HEK293 (cell line): ENCODE measurements at regions not wholly inside any gene's neighbourhood (a gene's known extent, or its start where the extent isn't known, plus 50 kb on each side); places are given as distances from the start of the nearest gene placed in this dataset.

Source experiments
- CTCF ChIA-PET: fragments of 350-600 bp; formaldehyde crosslinking; extraction: SDS; loops from one replicate; lab custom pipeline; 2021; ENCODE audit warnings: antibody characterized with exemption; lab: Yijun Ruan, JAX
- POLR2A ChIA-PET: fragments of 300-600 bp; formaldehyde crosslinking; extraction: SDS; loops from one replicate; lab custom pipeline; 2020; ENCODE audit warnings: antibody characterized with exemption, inconsistent platforms; lab: Yijun Ruan, JAX
- H3K27ac ChIP-seq: fragments of 200-500 bp; sonication (Bioruptor generic); 2 replicates; pipeline ENCODE4 v1.5.1; 2014; ENCODE audit warnings: low read depth, low read length, control low read depth, inconsistent platforms; ENCODE audit errors: extremely low read depth
- H3K36me3 ChIP-seq, 2 experiments: fragments of 200-500 bp in 1 of 2; sonication (Bioruptor generic) in 1 of 2; 1 replicate in 1 of 2; 2 replicates in 1 of 2; pipeline ENCODE4 v1.5.1; 2014 to 2017; ENCODE audit warnings: inconsistent platforms in 2 of 2, low read length in 2 of 2; ENCODE audit not compliant: control insufficient read depth in 2 of 2, insufficient read depth in 1 of 2
- H3K4me1 ChIP-seq: fragments of 200-500 bp; sonication (Bioruptor generic); 2 replicates; pipeline ENCODE4 v1.5.1; 2014; ENCODE audit warnings: mild to moderate bottlenecking, low read length, inconsistent platforms; ENCODE audit not compliant: control insufficient read depth, insufficient read depth
- H3K4me3 ChIP-seq: 2 replicates; pipeline ENCODE4 v1.5.1; 2011; ENCODE audit warnings: low read depth, mild to moderate bottlenecking, control low read depth, low read length, moderate library complexity
- H3K9me3 ChIP-seq: fragments of 200-500 bp; sonication (Bioruptor generic); 2 replicates; pipeline ENCODE4 v1.5.1; 2014; ENCODE audit warnings: low read depth, low read length, inconsistent platforms; ENCODE audit not compliant: control insufficient read depth, insufficient read depth
- HOXD13 ChIP-seq: sonication (generic); formaldehyde crosslinking; IDR thresholded peaks from 2 replicates; pipeline ENCODE4 v1.8.0; 2022; ENCODE audit warnings: missing genetic modification reagents, borderline replicate concordance
- PRDM1 ChIP-seq: fragments of 450-650 bp; formaldehyde crosslinking; IDR thresholded peaks from 2 replicates; pipeline ENCODE4; 2016; ENCODE audit warnings: missing biosample characterization, missing genetic modification characterization
- ZEB2 ChIP-seq: fragments of 450-650 bp; formaldehyde crosslinking; IDR thresholded peaks from 2 replicates; pipeline ENCODE4 v1.5.1; 2016; ENCODE audit warnings: missing biosample characterization, missing genetic modification characterization
- ZNF114 ChIP-seq: fragments of 450-650 bp; formaldehyde crosslinking; IDR thresholded peaks from 2 replicates; pipeline ENCODE4 v1.5.0; 2017; ENCODE audit warnings: missing biosample characterization, missing genetic modification characterization
- ZNF132 ChIP-seq: fragments of 450-650 bp; formaldehyde crosslinking; IDR thresholded peaks from 2 replicates; pipeline ENCODE4 v1.5.1; 2017; ENCODE audit warnings: missing biosample characterization, missing genetic modification characterization, borderline replicate concordance
- ZNF16 ChIP-seq: fragments of 450-650 bp; formaldehyde crosslinking; IDR thresholded peaks from 2 replicates; pipeline ENCODE4 v1.5.1; 2016; ENCODE audit warnings: low read depth, missing biosample characterization, missing genetic modification characterization
- ZNF280D ChIP-seq: fragments of 450-650 bp; formaldehyde crosslinking; IDR thresholded peaks from 2 replicates; pipeline ENCODE4 v1.5.1; 2016; ENCODE audit warnings: missing biosample characterization, missing genetic modification characterization
- ZNF341 ChIP-seq: fragments of 450-650 bp; formaldehyde crosslinking; IDR thresholded peaks from 2 replicates; pipeline ENCODE4; 2016; ENCODE audit warnings: low read depth, missing biosample characterization, missing genetic modification characterization
- ZNF350 ChIP-seq: fragments of 450-650 bp; formaldehyde crosslinking; IDR thresholded peaks from 2 replicates; pipeline ENCODE4 v1.5.0; 2017; ENCODE audit warnings: missing biosample characterization, mild to moderate bottlenecking, missing genetic modification characterization
- ZNF404 ChIP-seq: fragments of 450-650 bp; formaldehyde crosslinking; IDR thresholded peaks from 2 replicates; pipeline ENCODE4 v1.5.1; 2017; ENCODE audit warnings: missing biosample characterization, missing genetic modification characterization
- ZNF548 ChIP-seq: fragments of 450-650 bp; formaldehyde crosslinking; IDR thresholded peaks from 2 replicates; pipeline ENCODE4 v1.5.1; 2016; ENCODE audit warnings: missing biosample characterization, missing genetic modification characterization
- ZNF626 ChIP-seq: fragments of 450-650 bp; sonication (Bioruptor Pico); formaldehyde crosslinking; IDR thresholded peaks from 2 replicates; pipeline ENCODE4 v1.5.1; 2018; ENCODE audit warnings: missing biosample characterization, missing genetic modification characterization, inconsistent platforms
- ZNF701 ChIP-seq: fragments of 450-650 bp; formaldehyde crosslinking; IDR thresholded peaks from 2 replicates; pipeline ENCODE4 v1.5.1; 2016; ENCODE audit warnings: missing biosample characterization, missing genetic modification characterization
- ZNF747 ChIP-seq: fragments of 450-650 bp; formaldehyde crosslinking; IDR thresholded peaks from 2 replicates; pipeline ENCODE4 v1.5.1; 2016; ENCODE audit warnings: missing biosample characterization, missing genetic modification characterization
- ZNF785 ChIP-seq: fragments of 450-650 bp; formaldehyde crosslinking; IDR thresholded peaks from 2 replicates; pipeline ENCODE4 v1.5.1; 2016; ENCODE audit warnings: missing biosample characterization, missing genetic modification characterization
- ZXDB ChIP-seq: fragments of 450-650 bp; formaldehyde crosslinking; IDR thresholded peaks from 2 replicates; pipeline ENCODE4 v1.5.1; 2016; ENCODE audit warnings: missing biosample characterization, missing genetic modification characterization
- TF ChIP-seq, protein P1 (sequence below): fragments of 450-650 bp; formaldehyde crosslinking; IDR thresholded peaks from 2 replicates; pipeline ENCODE4 v1.5.1; 2017; ENCODE audit warnings: missing biosample characterization, mild to moderate bottlenecking, missing genetic modification characterization, moderate library complexity
- TF ChIP-seq, protein P2 (sequence below): fragments of 450-650 bp; formaldehyde crosslinking; optimal IDR thresholded peaks from 2 replicates; pipeline ENCODE3; 2016; ENCODE audit warnings: missing biosample characterization, mild to moderate bottlenecking, missing genetic modification characterization
- TF ChIP-seq, protein P3 (sequence below): fragments of 450-650 bp; formaldehyde crosslinking; IDR thresholded peaks from 2 replicates; pipeline ENCODE4 v1.5.0; 2017; ENCODE audit warnings: missing biosample characterization, missing genetic modification characterization, borderline replicate concordance

DNA sequence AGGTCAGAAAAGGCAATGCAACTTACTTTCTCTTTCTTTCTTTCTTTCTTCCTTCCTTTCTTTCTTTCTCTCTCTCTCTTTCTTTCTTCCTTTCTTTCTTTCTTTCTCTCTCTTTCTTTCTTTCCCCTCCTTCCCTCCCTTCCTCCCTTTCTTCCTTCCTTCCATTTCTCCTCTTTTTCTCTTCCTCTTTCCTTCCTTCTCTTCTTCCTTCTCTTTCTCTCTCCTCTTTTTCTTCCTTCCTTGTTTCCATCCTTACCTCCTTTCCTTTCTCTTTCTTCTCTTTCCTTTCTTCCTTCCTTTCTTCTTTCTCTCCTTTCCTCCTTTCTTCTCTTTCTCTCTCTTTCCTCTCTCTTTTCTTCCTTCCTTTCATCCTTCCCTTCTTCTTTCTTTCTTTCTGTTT lies 819.8 kb upstream of the SOX9 start (continued):
- TF ChIP-seq PRDM1 (tag by site-specific recombination): peak; percentile 95
- no peak for TF ChIP-seq ZNF747 (tag by site-specific recombination)
- no peak for TF ChIP-seq ZNF626
- TF ChIP-seq, protein P1, sequence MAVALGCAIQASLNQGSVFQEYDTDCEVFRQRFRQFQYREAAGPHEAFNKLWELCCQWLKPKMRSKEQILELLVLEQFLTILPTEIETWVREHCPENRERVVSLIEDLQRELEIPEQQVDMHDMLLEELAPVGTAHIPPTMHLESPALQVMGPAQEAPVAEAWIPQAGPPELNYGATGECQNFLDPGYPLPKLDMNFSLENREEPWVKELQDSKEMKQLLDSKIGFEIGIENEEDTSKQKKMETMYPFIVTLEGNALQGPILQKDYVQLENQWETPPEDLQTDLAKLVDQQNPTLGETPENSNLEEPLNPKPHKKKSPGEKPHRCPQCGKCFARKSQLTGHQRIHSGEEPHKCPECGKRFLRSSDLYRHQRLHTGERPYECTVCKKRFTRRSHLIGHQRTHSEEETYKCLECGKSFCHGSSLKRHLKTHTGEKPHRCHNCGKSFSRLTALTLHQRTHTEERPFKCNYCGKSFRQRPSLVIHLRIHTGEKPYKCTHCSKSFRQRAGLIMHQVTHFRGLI: no peak
- TF ChIP-seq ZNF701 (tag by site-specific recombination): peak; percentile 29; the same call in 1 of the 2 replicates
- no peak for TF ChIP-seq ZNF350 (tag by site-specific recombination)

- no peak overlapping the region for H3K4me3 ChIP-seq
- ChIA-PET CTCF (interaction anchor here (0.6 kb wide), 1 partner anchor 1237 kb away, joined by 4 read pairs; no protein-coding TSS in a partner anchor), POLR2A (no interaction called here)
- no peak overlapping the region for H3K27ac ChIP-seq
- no peaks in the 10 kb centered on the region for H3K9me3 ChIP-seq
- no peaks in the 10 kb centered on the region for H3K4me1 ChIP-seq
- no peaks in the 10 kb centered on the region for H3K36me3 ChIP-seq
- TF ChIP-seq ZEB2 (no peak), ZNF114 (tag by site-specific recombination) (no peak), ZNF280D (tag by site-specific recombination) (no peak), ZXDB (tag by site-specific recombination) (no peak), HOXD13 (CRISPR knock-in tag) (no peak), ZNF16 (tag by site-specific recombination) (no peak), ZNF132 (tag by site-specific recombination) (no peak), ZNF785 (tag by site-specific recombination) (no peak), ZNF341 (tag by site-specific recombination) (no peak), ZNF404 (tag by site-specific recombination) (no peak), ZNF548 (tag by site-specific recombination) (no peak)
- TF ChIP-seq, protein P2, sequence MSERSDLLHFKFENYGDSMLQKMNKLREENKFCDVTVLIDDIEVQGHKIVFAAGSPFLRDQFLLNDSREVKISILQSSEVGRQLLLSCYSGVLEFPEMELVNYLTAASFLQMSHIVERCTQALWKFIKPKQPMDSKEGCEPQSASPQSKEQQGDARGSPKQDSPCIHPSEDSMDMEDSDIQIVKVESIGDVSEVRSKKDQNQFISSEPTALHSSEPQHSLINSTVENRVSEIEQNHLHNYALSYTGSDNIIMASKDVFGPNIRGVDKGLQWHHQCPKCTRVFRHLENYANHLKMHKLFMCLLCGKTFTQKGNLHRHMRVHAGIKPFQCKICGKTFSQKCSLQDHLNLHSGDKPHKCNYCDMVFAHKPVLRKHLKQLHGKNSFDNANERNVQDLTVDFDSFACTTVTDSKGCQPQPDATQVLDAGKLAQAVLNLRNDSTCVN (tag by site-specific recombination): no peak
- TF ChIP-seq, protein P3, sequence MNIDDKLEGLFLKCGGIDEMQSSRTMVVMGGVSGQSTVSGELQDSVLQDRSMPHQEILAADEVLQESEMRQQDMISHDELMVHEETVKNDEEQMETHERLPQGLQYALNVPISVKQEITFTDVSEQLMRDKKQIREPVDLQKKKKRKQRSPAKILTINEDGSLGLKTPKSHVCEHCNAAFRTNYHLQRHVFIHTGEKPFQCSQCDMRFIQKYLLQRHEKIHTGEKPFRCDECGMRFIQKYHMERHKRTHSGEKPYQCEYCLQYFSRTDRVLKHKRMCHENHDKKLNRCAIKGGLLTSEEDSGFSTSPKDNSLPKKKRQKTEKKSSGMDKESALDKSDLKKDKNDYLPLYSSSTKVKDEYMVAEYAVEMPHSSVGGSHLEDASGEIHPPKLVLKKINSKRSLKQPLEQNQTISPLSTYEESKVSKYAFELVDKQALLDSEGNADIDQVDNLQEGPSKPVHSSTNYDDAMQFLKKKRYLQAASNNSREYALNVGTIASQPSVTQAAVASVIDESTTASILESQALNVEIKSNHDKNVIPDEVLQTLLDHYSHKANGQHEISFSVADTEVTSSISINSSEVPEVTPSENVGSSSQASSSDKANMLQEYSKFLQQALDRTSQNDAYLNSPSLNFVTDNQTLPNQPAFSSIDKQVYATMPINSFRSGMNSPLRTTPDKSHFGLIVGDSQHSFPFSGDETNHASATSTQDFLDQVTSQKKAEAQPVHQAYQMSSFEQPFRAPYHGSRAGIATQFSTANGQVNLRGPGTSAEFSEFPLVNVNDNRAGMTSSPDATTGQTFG (tag by site-specific recombination): no peak
Observed at GRCh38 chr17:71302721-71303549, 817.9 kb upstream of the SOX9 start.
